Keratinocyte (primary cell): ENCODE measurements at regions not wholly inside any gene's neighbourhood (a gene's known extent, or its start where the extent isn't known, plus 50 kb on each side); places are given as distances from the start of the nearest gene placed in this dataset.
"Not testable (repeated sequence)": the region's sequence is repeated elsewhere in the genome, so short reads cannot be mapped to it uniquely, and the experiment has no call there.

Source experiments
- DNase-seq: peaks from one replicate; pipeline ENCODE4 v3.0.0-alpha.2; 2011; ENCODE audit warnings: low read depth, missing footprints, low spot score
- FAIRE-seq: peaks from 2 replicates; lab custom pipeline; 2011; peaks lifted over from hg19 to GRCh38; lab: Jason Lieb, UNC
- H2AFZ ChIP-seq: 2 replicates; pipeline ENCODE4 v1.6.0; 2012; ENCODE audit warnings: low read length, control low read depth, inconsistent platforms; ENCODE audit not compliant: control insufficient read depth
- H3K27ac ChIP-seq: 2 replicates; pipeline ENCODE4 v1.5.1; 2011; ENCODE audit warnings: low read length; ENCODE audit not compliant: control insufficient read depth, insufficient read depth
- H3K27me3 ChIP-seq: 3 replicates; pipeline ENCODE4 v1.6.0; 2011; ENCODE audit warnings: low read length; ENCODE audit not compliant: control insufficient read depth, insufficient read depth; ENCODE audit errors: extremely low read depth
- H3K36me3 ChIP-seq, 2 experiments: 2 replicates in 1 of 2; 3 replicates in 1 of 2; pipeline ENCODE4 v1.5.1; 2011; ENCODE audit warnings: low read length in 2 of 2, mild to moderate bottlenecking in 1 of 2; ENCODE audit not compliant: control insufficient read depth in 2 of 2, insufficient read depth in 2 of 2; ENCODE audit errors: extremely low read depth in 1 of 2
- H3K4me1 ChIP-seq: 3 replicates; pipeline ENCODE4 v1.5.1; 2011; ENCODE audit warnings: low read length; ENCODE audit not compliant: control insufficient read depth, insufficient read depth; ENCODE audit errors: extremely low read depth
- H3K4me2 ChIP-seq: 3 replicates; pipeline ENCODE4 v1.6.0; 2011; ENCODE audit warnings: low read depth, low read length; ENCODE audit not compliant: control insufficient read depth, insufficient read depth; ENCODE audit errors: extremely low read depth
- H3K4me3 ChIP-seq, 3 experiments: fragments of 200-600 bp in 1 of 3; sonication (generic) in 1 of 3; 2 replicates in 2 of 3; 3 replicates in 1 of 3; pipeline ENCODE4 v1.5.1; 2011 to 2016; ENCODE audit warnings: low read length in 3 of 3, mild to moderate bottlenecking in 3 of 3, control low read depth in 2 of 3, inconsistent platforms in 1 of 3, low read depth in 1 of 3, mixed read lengths in 1 of 3, mixed run types in 1 of 3, moderate library complexity in 1 of 3; ENCODE audit not compliant: control insufficient read depth in 2 of 3, insufficient read depth in 2 of 3; ENCODE audit errors: extremely low read depth in 1 of 3
- H3K79me2 ChIP-seq: 2 replicates; pipeline ENCODE4 v1.6.0; 2012; ENCODE audit warnings: low read length; ENCODE audit not compliant: control insufficient read depth, insufficient read depth
- H3K9ac ChIP-seq: 3 replicates; pipeline ENCODE4 v1.6.0; 2011; ENCODE audit warnings: low read length; ENCODE audit not compliant: control insufficient read depth, insufficient read depth; ENCODE audit errors: extremely low read depth
- H3K9me1 ChIP-seq: 3 replicates; pipeline ENCODE4 v1.6.0; 2011; ENCODE audit warnings: low read length; ENCODE audit not compliant: control insufficient read depth, insufficient read depth; ENCODE audit errors: extremely low read depth
- H3K9me3 ChIP-seq: 2 replicates; pipeline ENCODE4 v1.5.1; 2012; ENCODE audit warnings: low read depth, low read length; ENCODE audit not compliant: control insufficient read depth
- H4K20me1 ChIP-seq: 3 replicates; pipeline ENCODE4 v1.6.0; 2011; ENCODE audit warnings: low read length; ENCODE audit not compliant: control insufficient read depth, insufficient read depth; ENCODE audit errors: extremely low read depth
- EZH2 ChIP-seq: IDR thresholded peaks from one replicate; pipeline ENCODE4 v1.6.1; 2012; ENCODE audit warnings: inconsistent platforms, mild to moderate bottlenecking, low read length, moderate library complexity
- dilution Hi-C: fragments of 300-500 bp; cut with MboI; formaldehyde crosslinking; loops from one replicate; pipeline ENCODE4 v1.7.0; 2020; ENCODE audit warnings: low sequenced_read_pairs; ENCODE audit not compliant: extremely low pct_ligation_motif_present
- TF ChIP-seq, protein P1 (sequence below), 3 experiments: IDR thresholded peaks in 1 of 3; conservative IDR thresholded peaks in 1 of 3; optimal IDR thresholded peaks in 1 of 3; 2 replicates in 2 of 3; 3 replicates in 1 of 3; pipeline versions ENCODE3 to v1.5.1; 2011; ENCODE audit warnings: low read length in 3 of 3, mild to moderate bottlenecking in 3 of 3, moderate library complexity in 2 of 3, control low read depth in 1 of 3, inconsistent platforms in 1 of 3; ENCODE audit not compliant: insufficient read depth in 2 of 3; ENCODE audit errors: extremely low read depth in 1 of 3

DNA sequence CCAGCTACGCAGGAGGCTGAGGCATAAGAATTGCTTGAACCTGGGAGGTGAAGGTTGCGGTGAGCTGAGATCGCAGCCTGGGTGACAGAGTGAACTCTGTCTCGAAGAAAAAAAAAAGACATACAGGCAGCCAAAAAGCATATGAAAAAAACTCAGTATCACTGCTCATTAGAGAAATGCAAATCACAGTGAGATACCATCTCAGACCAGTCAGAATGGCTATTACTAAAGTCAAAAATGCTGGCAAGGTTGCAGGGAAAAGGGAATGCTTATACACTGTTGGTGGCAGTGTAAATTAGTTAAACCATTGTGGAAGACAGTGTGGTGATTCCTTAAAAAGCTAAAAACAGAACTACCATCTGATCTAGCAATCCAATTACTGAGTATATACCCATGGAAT is 123.1 kb downstream of the CHIC2 start:
- TF ChIP-seq EZH2 = no peak
- Histone ChIP-seq H3K36me3 (no peaks in the 10 kb centered on the region), H3K9me1 (no peaks in the 10 kb centered on the region), H4K20me1 (no peaks in the 10 kb centered on the region), H3K9me3 (no peaks in the 10 kb centered on the region), H3K4me3 (no peak overlapping the region), H3K27ac (no peak overlapping the region), H3K79me2 (no peaks in the 10 kb centered on the region), H3K4me2 (no peak overlapping the region), H3K4me1 (peaks cover 18% of the 10 kb centered on the region), H2AFZ (no peak overlapping the region), H3K27me3 (no peaks in the 10 kb centered on the region), H3K9ac (no peak overlapping the region)
- no peak for DNase-seq
- no peak for FAIRE-seq
- dilution Hi-C loops = loop anchor here (25.0 kb wide), 1 partner anchor 271 kb away; no protein-coding TSS in a partner anchor

DNA sequence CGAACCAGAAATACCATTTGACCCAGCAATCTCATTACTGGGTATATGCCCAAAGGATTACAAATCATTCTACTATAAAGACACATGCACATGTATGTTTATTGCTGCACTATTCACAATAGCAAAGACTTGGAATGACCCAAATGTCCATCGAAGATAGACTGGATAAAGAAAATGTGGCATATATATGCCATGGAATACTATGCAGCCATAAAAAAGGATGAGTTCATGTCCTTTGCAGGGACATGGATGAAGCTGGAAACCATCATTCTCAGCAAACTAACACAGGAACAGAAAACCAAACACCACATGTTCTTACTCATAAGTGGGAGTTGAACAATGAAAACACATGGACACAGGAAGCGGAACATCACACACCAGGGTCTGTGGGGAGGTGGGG is 124.5 kb downstream of the CHIC2 start:
- not testable (repeated sequence) for H4K20me1 ChIP-seq, H3K79me2 ChIP-seq, H3K9me1 ChIP-seq, DNase-seq, FAIRE-seq, H3K9ac ChIP-seq, H3K4me3 ChIP-seq, H3K9me3 ChIP-seq, H3K4me2 ChIP-seq, H3K27ac ChIP-seq, H3K36me3 ChIP-seq, H3K27me3 ChIP-seq, H2AFZ ChIP-seq
- dilution Hi-C loops = loop anchor here (25.0 kb wide), 1 partner anchor 272 kb away; no protein-coding TSS in a partner anchor
- peaks cover 18% of the 10 kb centered on the region for H3K4me1 ChIP-seq

DNA sequence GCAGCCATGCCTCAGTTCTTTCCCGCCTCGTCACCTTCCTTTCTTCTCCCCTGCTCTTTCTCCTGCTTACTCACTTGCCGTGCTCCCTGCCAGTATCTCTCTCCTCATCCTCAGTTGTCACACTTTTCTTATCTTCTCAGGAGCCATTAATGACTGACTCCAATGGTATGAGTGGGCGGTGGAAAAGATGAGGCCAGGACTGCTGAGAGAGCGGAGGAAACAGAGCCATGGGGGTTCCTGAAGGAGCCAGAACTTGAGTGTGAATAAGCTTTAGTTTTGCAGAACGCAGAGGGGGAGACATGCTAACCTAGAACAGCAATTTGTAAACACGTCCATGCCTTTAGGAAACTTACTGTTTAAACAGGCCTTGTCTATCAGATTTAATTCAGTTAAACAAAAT is 126.5 kb downstream of the CHIC2 start:
- dilution Hi-C loops = loop anchor here (25.0 kb wide), 1 partner anchor 274 kb away; no protein-coding TSS in a partner anchor
- H3K9me3 ChIP-seq = no peaks in the 10 kb centered on the region
- no peaks in the 10 kb centered on the region for H3K36me3 ChIP-seq
- peaks cover under 1% of the 10 kb centered on the region for H3K4me1 ChIP-seq
- H3K27ac ChIP-seq = no peak overlapping the region
- H3K4me2 ChIP-seq = no peak overlapping the region
- no peaks in the 10 kb centered on the region for H4K20me1 ChIP-seq
- no peak for TF ChIP-seq EZH2
- TF ChIP-seq, protein P1, sequence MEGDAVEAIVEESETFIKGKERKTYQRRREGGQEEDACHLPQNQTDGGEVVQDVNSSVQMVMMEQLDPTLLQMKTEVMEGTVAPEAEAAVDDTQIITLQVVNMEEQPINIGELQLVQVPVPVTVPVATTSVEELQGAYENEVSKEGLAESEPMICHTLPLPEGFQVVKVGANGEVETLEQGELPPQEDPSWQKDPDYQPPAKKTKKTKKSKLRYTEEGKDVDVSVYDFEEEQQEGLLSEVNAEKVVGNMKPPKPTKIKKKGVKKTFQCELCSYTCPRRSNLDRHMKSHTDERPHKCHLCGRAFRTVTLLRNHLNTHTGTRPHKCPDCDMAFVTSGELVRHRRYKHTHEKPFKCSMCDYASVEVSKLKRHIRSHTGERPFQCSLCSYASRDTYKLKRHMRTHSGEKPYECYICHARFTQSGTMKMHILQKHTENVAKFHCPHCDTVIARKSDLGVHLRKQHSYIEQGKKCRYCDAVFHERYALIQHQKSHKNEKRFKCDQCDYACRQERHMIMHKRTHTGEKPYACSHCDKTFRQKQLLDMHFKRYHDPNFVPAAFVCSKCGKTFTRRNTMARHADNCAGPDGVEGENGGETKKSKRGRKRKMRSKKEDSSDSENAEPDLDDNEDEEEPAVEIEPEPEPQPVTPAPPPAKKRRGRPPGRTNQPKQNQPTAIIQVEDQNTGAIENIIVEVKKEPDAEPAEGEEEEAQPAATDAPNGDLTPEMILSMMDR (optimal IDR thresholded peaks at IDR 0.05 in 1 of 3, IDR thresholded peaks at IDR 0.05 in 1 of 3, conservative IDR thresholded peaks at IDR 0.05 in 1 of 3; ENCODE audit: extremely low read depth in 1 of 3, insufficient read depth in 2 of 3, low read length in 3 of 3) = no peak
- H3K4me3 ChIP-seq = no peak overlapping the region
- no peaks in the 10 kb centered on the region for H3K79me2 ChIP-seq
- H3K9ac ChIP-seq = no peak overlapping the region
- no peak overlapping the region for H2AFZ ChIP-seq
- no peaks in the 10 kb centered on the region for H3K9me1 ChIP-seq
- no peak for FAIRE-seq
- no peak for DNase-seq
- no peaks in the 10 kb centered on the region for H3K27me3 ChIP-seq
